GM23248 (cell line): ENCODE measurements at regions not wholly inside any gene's neighbourhood (a gene's known extent, or its start where the extent isn't known, plus 50 kb on each side); places are given as distances from the start of the nearest gene placed in this dataset.

ENCODE experiments used
- EZH2 ChIP-seq: fragments of 200-600 bp; sonication (generic); IDR thresholded peaks from 2 replicates; pipeline ENCODE4 v1.6.1; 2018; ENCODE audit warnings: antibody characterized with exemption, mild to moderate bottlenecking; ENCODE audit not compliant: insufficient read depth, poor library complexity, severe bottlenecking
- EZH2phosphoT487 ChIP-seq: fragments of 200-600 bp; sonication (generic); IDR thresholded peaks from 2 replicates; pipeline ENCODE4 v1.6.1; 2018; ENCODE audit warnings: antibody characterized with exemption, moderate library complexity, mild to moderate bottlenecking, low read depth; ENCODE audit not compliant: insufficient read depth

GRCh38 chr5:110918683-110919082 is 152.8 kb upstream of the TSLP start:
- TF ChIP-seq EZH2: no peak
- TF ChIP-seq EZH2phosphoT487: no peak
